H9 (cell line): ENCODE measurements at regions not wholly inside any gene's neighbourhood (a gene's known extent, or its start where the extent isn't known, plus 50 kb on each side); places are given as distances from the start of the nearest gene placed in this dataset.

Source experiments
- DNase-seq: peaks from one replicate; pipeline ENCODE4 v3.0.0-alpha.2; 2017
- H2AFZ ChIP-seq: one replicate; pipeline ENCODE4 v1.6.1; 2013; ENCODE audit warnings: mild to moderate bottlenecking, low read length, control low read depth, moderate library complexity
- H2AK5ac ChIP-seq: 2 replicates; pipeline ENCODE4 v1.6.1; 2013; ENCODE audit warnings: low read length, control low read depth, mixed read lengths; ENCODE audit not compliant: insufficient read length
- H2BK120ac ChIP-seq: one replicate; pipeline ENCODE4 v1.6.1; 2013; ENCODE audit warnings: low read depth, mild to moderate bottlenecking, low read length, control low read depth, inconsistent platforms; ENCODE audit not compliant: poor library complexity, severe bottlenecking
- H2BK12ac ChIP-seq: 2 replicates; pipeline ENCODE4 v1.6.1; 2013; ENCODE audit warnings: low read length, control low read depth, mixed read lengths, low read depth; ENCODE audit not compliant: insufficient read length
- H2BK15ac ChIP-seq: 2 replicates; pipeline ENCODE4 v1.6.1; 2013; ENCODE audit warnings: low read depth, low read length, control low read depth
- H2BK20ac ChIP-seq: one replicate; pipeline ENCODE4 v1.6.1; 2013; ENCODE audit warnings: low read depth, mild to moderate bottlenecking, low read length, control low read depth, inconsistent platforms; ENCODE audit not compliant: poor library complexity, severe bottlenecking
- H2BK5ac ChIP-seq: 2 replicates; pipeline ENCODE4 v1.6.1; 2013; ENCODE audit warnings: low read length, control low read depth, mixed read lengths; ENCODE audit not compliant: insufficient read length
- H3K14ac ChIP-seq: 2 replicates; pipeline ENCODE4 v1.6.1; 2013; ENCODE audit warnings: low read length, control low read depth; ENCODE audit not compliant: insufficient read depth
- H3K18ac ChIP-seq: 2 replicates; pipeline ENCODE4 v1.6.1; 2013; ENCODE audit warnings: low read depth, mild to moderate bottlenecking, mixed read lengths, low read length, control low read depth; ENCODE audit not compliant: insufficient read length
- H3K23ac ChIP-seq: 2 replicates; pipeline ENCODE4 v1.6.1; 2013; ENCODE audit warnings: low read length, control low read depth, mixed read lengths, low read depth; ENCODE audit not compliant: insufficient read length
- H3K23me2 ChIP-seq: 2 replicates; pipeline ENCODE4 v1.6.1; 2013; ENCODE audit warnings: low read depth, mild to moderate bottlenecking, mixed read lengths, low read length, control low read depth; ENCODE audit not compliant: insufficient read length, poor library complexity, severe bottlenecking
- H3K27ac ChIP-seq: 2 replicates; pipeline ENCODE4 v1.5.1; 2013; ENCODE audit warnings: low read length, control low read depth, mixed read lengths, low read depth; ENCODE audit not compliant: insufficient read length
- H3K27me3 ChIP-seq: 2 replicates; pipeline ENCODE4 v1.6.1; 2013; ENCODE audit warnings: low read length, control low read depth, inconsistent platforms; ENCODE audit not compliant: insufficient read depth
- H3K4ac ChIP-seq: 2 replicates; pipeline ENCODE4 v1.6.1; 2013; ENCODE audit warnings: low read depth, mild to moderate bottlenecking, control low read depth, inconsistent platforms, low read length, moderate library complexity
- H3K4me1 ChIP-seq: 2 replicates; pipeline ENCODE4 v1.6.1; 2013; ENCODE audit warnings: low read length, control low read depth, inconsistent platforms; ENCODE audit not compliant: insufficient read depth
- H3K4me2 ChIP-seq: 2 replicates; pipeline ENCODE4 v1.6.1; 2013; ENCODE audit warnings: low read length, control low read depth, mixed read lengths; ENCODE audit not compliant: insufficient read length, insufficient read depth
- H3K56ac ChIP-seq: 2 replicates; pipeline ENCODE4 v1.6.1; 2013; ENCODE audit warnings: low read depth, mild to moderate bottlenecking, mixed read lengths, low read length, control low read depth; ENCODE audit not compliant: insufficient read length
- H3K79me1 ChIP-seq: 2 replicates; pipeline ENCODE4 v1.6.1; 2013; ENCODE audit warnings: low read depth, mild to moderate bottlenecking, moderate library complexity, low read length, control low read depth, inconsistent platforms; ENCODE audit not compliant: insufficient read depth, poor library complexity, severe bottlenecking
- H3K79me2 ChIP-seq: 2 replicates; pipeline ENCODE4 v1.6.1; 2013; ENCODE audit warnings: low read length, control low read depth, inconsistent platforms; ENCODE audit not compliant: insufficient read depth
- H3K9ac ChIP-seq: 2 replicates; pipeline ENCODE4 v1.6.1; 2013; ENCODE audit warnings: low read length, control low read depth, mixed read lengths; ENCODE audit not compliant: insufficient read length; ENCODE audit errors: extremely low read depth
- H3K9me3 ChIP-seq: one replicate; pipeline ENCODE4 v1.6.1; 2013; ENCODE audit warnings: low read depth, low read length, inconsistent platforms; ENCODE audit not compliant: control insufficient read depth
- H3T11ph ChIP-seq: one replicate; pipeline ENCODE4 v1.6.1; 2013; ENCODE audit warnings: mild to moderate bottlenecking, low read length, control low read depth, inconsistent platforms
- H4K20me1 ChIP-seq: one replicate; pipeline ENCODE4 v1.6.1; 2013; ENCODE audit not compliant: control insufficient read depth, insufficient read length, insufficient read depth
- H4K5ac ChIP-seq: 2 replicates; pipeline ENCODE4 v1.6.1; 2013; ENCODE audit warnings: low read depth, mild to moderate bottlenecking, mixed read lengths, low read length, control low read depth; ENCODE audit not compliant: insufficient read length
- H4K8ac ChIP-seq: replicated peaks from 2 replicates; pipeline ENCODE4 v1.6.1; 2013; ENCODE audit warnings: low read length, control low read depth, mixed read lengths, low read depth; ENCODE audit not compliant: insufficient read length
- H4K91ac ChIP-seq: 2 replicates; pipeline ENCODE4 v1.6.1; 2013; ENCODE audit warnings: low read depth, mild to moderate bottlenecking, moderate library complexity, mixed read lengths, low read length, control low read depth; ENCODE audit not compliant: insufficient read length
- H3K27ac Mint-ChIP-seq, 3 experiments: 2 replicates in 2 of 3; 3 replicates in 1 of 3; pipeline ENCODE4 v1.8.0; 2020 to 2021; ENCODE audit warnings: mixed read lengths in 3 of 3, mild to moderate bottlenecking in 1 of 3, moderate library complexity in 1 of 3
- H3K27me3 Mint-ChIP-seq: 2 replicates; pipeline ENCODE4 v1.8.0; 2021; ENCODE audit warnings: low read depth, mild to moderate bottlenecking, moderate library complexity, mixed read lengths
- H3K36me3 Mint-ChIP-seq, 3 experiments: 2 replicates in 2 of 3; 3 replicates in 1 of 3; pipeline ENCODE4 v1.8.0; 2020 to 2021; ENCODE audit warnings: low read depth in 3 of 3, mixed read lengths in 3 of 3; ENCODE audit not compliant: insufficient read depth in 1 of 3
- H3K4me1 Mint-ChIP-seq, 2 experiments: 2 replicates each; pipeline ENCODE4 v1.8.0; 2020; ENCODE audit warnings: mixed read lengths in 2 of 2
- H3K4me3 Mint-ChIP-seq, 2 experiments: 2 replicates in 1 of 2; 3 replicates in 1 of 2; pipeline ENCODE4 v1.8.0; 2020 to 2021; ENCODE audit warnings: mild to moderate bottlenecking in 2 of 2, mixed read lengths in 2 of 2, moderate library complexity in 1 of 2
- H3K9me3 Mint-ChIP-seq, 2 experiments: 2 replicates in 1 of 2; 3 replicates in 1 of 2; pipeline ENCODE4 v1.8.0; 2020; ENCODE audit warnings: mild to moderate bottlenecking in 2 of 2, mixed read lengths in 2 of 2, moderate library complexity in 1 of 2
- WGBS: extraction: QIAGEN DNeasy Blood & Tissue Kit; methylation state at CpG from one replicate; pipeline ENCODE4 v1.1.7; 2013; ENCODE audit warnings: missing lambda C conversion rate, low lambda C conversion rate, mixed read lengths; ENCODE audit not compliant: insufficient read length; ENCODE audit errors: extremely low coverage; 5-methylcytosine and 5-hydroxymethylcytosine counted together
- TF ChIP-seq, protein P1 (sequence below): fragments of 200-600 bp; sonication (generic); conservative IDR thresholded peaks from 3 replicates; pipeline ENCODE4 v1.8.0; 2021; ENCODE audit warnings: antibody characterized with exemption, mild to moderate bottlenecking

- TF ChIP-seq, protein P1, sequence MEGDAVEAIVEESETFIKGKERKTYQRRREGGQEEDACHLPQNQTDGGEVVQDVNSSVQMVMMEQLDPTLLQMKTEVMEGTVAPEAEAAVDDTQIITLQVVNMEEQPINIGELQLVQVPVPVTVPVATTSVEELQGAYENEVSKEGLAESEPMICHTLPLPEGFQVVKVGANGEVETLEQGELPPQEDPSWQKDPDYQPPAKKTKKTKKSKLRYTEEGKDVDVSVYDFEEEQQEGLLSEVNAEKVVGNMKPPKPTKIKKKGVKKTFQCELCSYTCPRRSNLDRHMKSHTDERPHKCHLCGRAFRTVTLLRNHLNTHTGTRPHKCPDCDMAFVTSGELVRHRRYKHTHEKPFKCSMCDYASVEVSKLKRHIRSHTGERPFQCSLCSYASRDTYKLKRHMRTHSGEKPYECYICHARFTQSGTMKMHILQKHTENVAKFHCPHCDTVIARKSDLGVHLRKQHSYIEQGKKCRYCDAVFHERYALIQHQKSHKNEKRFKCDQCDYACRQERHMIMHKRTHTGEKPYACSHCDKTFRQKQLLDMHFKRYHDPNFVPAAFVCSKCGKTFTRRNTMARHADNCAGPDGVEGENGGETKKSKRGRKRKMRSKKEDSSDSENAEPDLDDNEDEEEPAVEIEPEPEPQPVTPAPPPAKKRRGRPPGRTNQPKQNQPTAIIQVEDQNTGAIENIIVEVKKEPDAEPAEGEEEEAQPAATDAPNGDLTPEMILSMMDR, result no peak
- no peak overlapping the region for H3K9ac ChIP-seq
- H3K27me3 ChIP-seq, result no peaks in the 10 kb centered on the region
- no peak overlapping the region for H3K27ac Mint-ChIP-seq
- no peak overlapping the region for H3K4me3 Mint-ChIP-seq
- H3K18ac ChIP-seq, result no peak overlapping the region
- H2AK5ac ChIP-seq, result no peak overlapping the region
- H3K14ac ChIP-seq, result no peak overlapping the region
- no peak overlapping the region for H4K5ac ChIP-seq
- no peak overlapping the region for H3K56ac ChIP-seq
- H3K4me2 ChIP-seq, result no peak overlapping the region
- no peak overlapping the region for H2BK12ac ChIP-seq
- H2BK5ac ChIP-seq, result no peak overlapping the region
- no peak overlapping the region for H3T11ph ChIP-seq
- H4K20me1 ChIP-seq, result no peaks in the 10 kb centered on the region
- H3K23me2 ChIP-seq, result no peaks in the 10 kb centered on the region
- no peak overlapping the region for H2BK120ac ChIP-seq
- H3K27me3 Mint-ChIP-seq, result no peaks in the 10 kb centered on the region; the same call in 1 of the 2 replicates
- H3K23ac ChIP-seq, result no peak overlapping the region
- no peaks in the 10 kb centered on the region for H3K79me1 ChIP-seq
- no peaks in the 10 kb centered on the region for H3K79me2 ChIP-seq
- no peaks in the 10 kb centered on the region for H3K9me3 ChIP-seq
- H2AFZ ChIP-seq, result no peak overlapping the region
- no peaks in the 10 kb centered on the region for H3K36me3 Mint-ChIP-seq
- no peak overlapping the region for H2BK20ac ChIP-seq
- no peak overlapping the region for H4K8ac ChIP-seq
- H3K9me3 Mint-ChIP-seq, result no peaks in the 10 kb centered on the region
- no CpG with 5 or more reads among the region's 2 CpGs for WGBS
- DNase-seq, result no peak
- no peak overlapping the region for H4K91ac ChIP-seq
- no peak overlapping the region for H2BK15ac ChIP-seq
- H3K4me1 Mint-ChIP-seq, result no peaks in the 10 kb centered on the region
- H3K4me1 ChIP-seq, result no peaks in the 10 kb centered on the region
- no peak overlapping the region for H3K27ac ChIP-seq
- no peak overlapping the region for H3K4ac ChIP-seq
Measured at GRCh38 chr1:118815909-118816308, 172.2 kb downstream of the TBX15 start.
